Gastrocnemius medialis (tissue), 4 donors: ENCODE measurements at regions not wholly inside any gene's neighbourhood (a gene's known extent, or its start where the extent isn't known, plus 50 kb on each side); places are given as distances from the start of the nearest gene placed in this dataset.
"Not testable (repeated sequence)": the region's sequence is repeated elsewhere in the genome, so short reads cannot be mapped to it uniquely, and the experiment has no call there.

ENCODE experiments used
- CTCF ChIP-seq, 5 experiments: fragments of 450-650 bp in 3 of 5; fragments of 200-600 bp in 2 of 5; sonication (generic) in 2 of 5; IDR thresholded peaks in 4 of 5; conservative IDR thresholded peaks in 1 of 5; 1 replicate in 4 of 5; 2 replicates in 1 of 5; pipeline ENCODE4 v1.5.1; 2016 to 2019; ENCODE audit warnings: antibody characterized with exemption in 5 of 5, mild to moderate bottlenecking in 3 of 5, moderate library complexity in 3 of 5
- POLR2A ChIP-seq, 2 donors: fragments of 450-650 bp; IDR thresholded peaks; one replicate each; pipeline ENCODE4 v1.6.1; 2017; ENCODE audit warnings: antibody characterized with exemption in 2 of 2, mild to moderate bottlenecking in 2 of 2, moderate library complexity in 2 of 2

DNA sequence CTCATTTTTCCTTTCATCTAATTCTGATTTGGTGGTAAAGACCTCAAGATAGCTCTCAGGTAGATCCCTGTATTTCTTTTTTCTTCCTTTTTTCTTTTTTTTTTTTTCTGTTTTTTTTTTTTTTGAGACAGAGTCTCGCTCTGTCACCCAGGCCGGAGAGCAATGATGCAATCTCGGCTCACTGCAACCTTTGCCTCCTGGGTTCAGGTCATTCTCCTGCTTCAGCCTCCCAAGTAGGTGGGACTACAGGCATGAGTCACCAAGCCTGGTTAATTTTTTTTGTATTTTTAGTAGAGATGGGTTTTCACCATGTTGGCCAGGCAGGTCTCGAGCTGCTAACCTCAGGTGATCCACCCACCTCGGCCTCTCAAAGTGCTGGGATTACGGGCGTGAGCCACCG, 835.6 kb downstream of the STIM2 start:
- TF ChIP-seq POLR2A (IDR thresholded peaks at IDR 0.05); CTCF (IDR thresholded peaks at IDR 0.05 in 4 of 5, conservative IDR thresholded peaks at IDR 0.05 in 1 of 5): not testable (repeated sequence)
